Activated CD8-positive, alpha-beta T cell treated with anti-CD3 and anti-CD28 coated beads for 36 hours (primary cell): ENCODE measurements at regions not wholly inside any gene's neighbourhood (a gene's known extent, or its start where the extent isn't known, plus 50 kb on each side); places are given as distances from the start of the nearest gene placed in this dataset.

ENCODE experiments used
- ATAC-seq: fragments of 200-7000 bp; cut with Tn5 transposase; one replicate; pipeline ENCODE4 v1.10.0; 2021; ENCODE audit warnings: mild to moderate bottlenecking, moderate library complexity
- CTCF ChIA-PET: fragments of 350-600 bp; sonication (Branson Sonifier 250); formaldehyde crosslinking; loops from one replicate; lab custom pipeline; 2021; ENCODE audit warnings: antibody characterized with exemption; lab: Charles Lee
- POLR2A ChIA-PET: fragments of 350-600 bp; sonication (Branson Sonifier 250); formaldehyde crosslinking; loops from one replicate; lab custom pipeline; 2021; ENCODE audit warnings: antibody characterized with exemption; lab: Charles Lee
- DNase-seq: peaks from one replicate; pipeline ENCODE4 v3.0.0-alpha.2; 2020
- H3K27ac Mint-ChIP-seq: one replicate; pipeline ENCODE4 v1.8.0; 2021; ENCODE audit warnings: mild to moderate bottlenecking, mixed read lengths
- H3K27me3 Mint-ChIP-seq: one replicate; pipeline ENCODE4 v1.8.0; 2021; ENCODE audit warnings: mixed read lengths
- H3K36me3 Mint-ChIP-seq: one replicate; pipeline ENCODE4 v1.8.0; 2021; ENCODE audit warnings: low read depth, mixed read lengths
- H3K4me1 Mint-ChIP-seq: one replicate; pipeline ENCODE4 v1.8.0; 2021; ENCODE audit warnings: low read depth, mixed read lengths
- H3K4me3 Mint-ChIP-seq: one replicate; pipeline ENCODE4 v1.8.0; 2021; ENCODE audit warnings: mild to moderate bottlenecking, moderate library complexity, mixed read lengths
- H3K9me3 Mint-ChIP-seq: one replicate; pipeline ENCODE4 v1.8.0; 2021; ENCODE audit warnings: mixed read lengths
- CTCF ChIP-seq: fragments of 200-600 bp; IDR thresholded peaks from one replicate; pipeline ENCODE4 v1.8.0; 2022; ENCODE audit warnings: antibody characterized with exemption, mild to moderate bottlenecking
- intact Hi-C: fragments of 100-400 bp; cut with micrococcal nuclease; formaldehyde crosslinking; loops from one replicate; pipeline ENCODE4 v1.10.0; 2022

- DNase-seq (no peak), ATAC-seq (no peak)
- no peak for TF ChIP-seq CTCF
- Mint-ChIP-seq H3K27ac (no peak overlapping the region), H3K27me3 (no peaks in the 10 kb centered on the region), H3K36me3 (no peaks in the 10 kb centered on the region), H3K4me3 (no peak overlapping the region), H3K9me3 (no peaks in the 10 kb centered on the region), H3K4me1 (no peaks in the 10 kb centered on the region)
- intact Hi-C loops: no loop called here
- ChIA-PET CTCF (no interaction called here), POLR2A (no interaction called here)
Measured at GRCh38 chr9:108134486-108135128, 645.0 kb upstream of the KLF4 start.

- ChIA-PET POLR2A (no interaction called here), CTCF (no interaction called here)
- H3K27me3 Mint-ChIP-seq: no peaks in the 10 kb centered on the region
- H3K4me3 Mint-ChIP-seq: no peak overlapping the region
- intact Hi-C loops: no loop called here
- DNase-seq (no peak), ATAC-seq (no peak)
- no peak overlapping the region for H3K27ac Mint-ChIP-seq
- no peaks in the 10 kb centered on the region for H3K4me1 Mint-ChIP-seq
- no peaks in the 10 kb centered on the region for H3K36me3 Mint-ChIP-seq
- no peak for TF ChIP-seq CTCF
- no peaks in the 10 kb centered on the region for H3K9me3 Mint-ChIP-seq
Measured at GRCh38 chr9:108133680-108134079, 644.1 kb upstream of the KLF4 start.

DNA sequence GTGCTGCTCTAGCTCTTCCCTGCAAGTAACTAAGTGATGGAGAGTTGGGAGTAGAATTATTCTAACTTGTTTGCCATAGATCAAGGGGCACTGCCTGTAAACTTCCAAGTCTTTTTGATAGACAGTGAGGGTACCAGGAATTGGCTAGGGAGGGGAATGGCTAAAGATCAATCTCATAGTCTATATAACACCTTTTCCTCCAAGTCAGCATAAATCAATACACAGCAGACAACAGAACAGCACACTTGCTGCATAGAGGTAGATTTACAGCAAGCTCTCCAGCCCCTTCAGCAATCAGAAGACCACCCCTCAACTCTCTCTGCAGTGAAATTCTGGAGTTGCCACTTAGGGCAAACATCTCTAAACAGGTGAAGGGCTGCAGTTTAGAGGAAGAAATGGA lies 643.5 kb upstream of the KLF4 start:
- no peaks in the 10 kb centered on the region for H3K36me3 Mint-ChIP-seq
- no peak overlapping the region for H3K27ac Mint-ChIP-seq
- ChIA-PET CTCF (no interaction called here), POLR2A (no interaction called here)
- no peaks in the 10 kb centered on the region for H3K27me3 Mint-ChIP-seq
- ATAC-seq: no peak
- intact Hi-C loops: no loop called here
- no peak for TF ChIP-seq CTCF
- no peaks in the 10 kb centered on the region for H3K9me3 Mint-ChIP-seq
- no peak overlapping the region for H3K4me3 Mint-ChIP-seq
- DNase-seq: no peak
- H3K4me1 Mint-ChIP-seq: no peaks in the 10 kb centered on the region

DNA sequence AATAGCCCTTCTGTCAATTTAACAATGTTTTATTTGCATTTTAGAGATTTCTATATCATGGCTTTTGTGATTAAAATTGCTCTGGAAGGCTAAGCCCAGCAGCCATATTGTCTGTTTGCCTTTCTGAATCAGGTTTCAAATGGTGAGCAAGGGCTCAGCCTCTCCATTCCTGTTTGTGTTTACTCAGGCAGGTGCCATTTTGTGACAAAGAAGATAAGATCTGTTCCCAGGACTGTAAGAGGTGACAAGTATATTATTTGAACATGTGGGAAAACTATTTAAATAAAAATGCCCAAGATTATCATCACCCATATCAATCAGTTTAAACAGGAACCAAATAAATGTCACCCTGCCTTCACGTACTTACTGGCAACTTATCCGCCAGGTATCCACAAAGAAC lies 641.3 kb upstream of the KLF4 start:
- intact Hi-C loops: no loop called here

DNA sequence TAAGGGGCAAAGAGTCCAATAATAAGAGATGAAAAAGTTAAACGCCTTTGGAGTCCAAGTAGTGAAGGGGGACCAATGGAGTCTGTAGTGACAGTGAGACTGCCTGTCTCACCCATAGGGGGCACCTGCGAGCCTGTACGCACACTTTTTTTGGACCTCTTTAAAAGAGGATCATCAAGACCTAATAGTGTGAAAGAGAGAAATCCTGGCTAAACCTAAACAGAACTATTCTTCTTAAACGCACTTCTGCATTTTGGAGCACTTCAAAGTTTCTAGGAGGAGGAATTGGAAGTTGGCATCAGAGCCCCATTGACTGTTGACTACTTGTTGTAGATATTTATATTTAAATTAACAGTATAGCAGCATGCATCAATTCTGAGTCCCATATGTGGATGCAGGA lies 636.1 kb upstream of the KLF4 start:
- ATAC-seq: no peak
- CTCF ChIA-PET: no interaction called here

More for the DNA sequence above, 641.3 kb upstream of the KLF4 start:
- ATAC-seq: no peak
- TF ChIP-seq CTCF: no peak
- H3K4me1 Mint-ChIP-seq: no peaks in the 10 kb centered on the region
- CTCF ChIA-PET: no interaction called here
- no peak overlapping the region for H3K27ac Mint-ChIP-seq
- no peaks in the 10 kb centered on the region for H3K27me3 Mint-ChIP-seq
- POLR2A ChIA-PET: no interaction called here
- H3K36me3 Mint-ChIP-seq: no peaks in the 10 kb centered on the region
- no peaks in the 10 kb centered on the region for H3K9me3 Mint-ChIP-seq
- no peak for DNase-seq
- no peak overlapping the region for H3K4me3 Mint-ChIP-seq

More for the DNA sequence above, 636.1 kb upstream of the KLF4 start:
- H3K27ac Mint-ChIP-seq: no peak overlapping the region
- no peaks in the 10 kb centered on the region for H3K4me1 Mint-ChIP-seq
- no peaks in the 10 kb centered on the region for H3K27me3 Mint-ChIP-seq
- no peak for DNase-seq
- H3K9me3 Mint-ChIP-seq: no peaks in the 10 kb centered on the region
- POLR2A ChIA-PET: no interaction called here
- H3K36me3 Mint-ChIP-seq: no peaks in the 10 kb centered on the region
- intact Hi-C loops: no loop called here
- TF ChIP-seq CTCF: no peak
- H3K4me3 Mint-ChIP-seq: no peak overlapping the region
